NT2/D1 (cell line): ENCODE measurements at regions not wholly inside any gene's neighbourhood (a gene's known extent, or its start where the extent isn't known, plus 50 kb on each side); places are given as distances from the start of the nearest gene placed in this dataset.

Source experiments
- DNase-seq: peaks from one replicate; pipeline ENCODE4 v3.0.0-alpha.2; 2011; ENCODE audit warnings: low read depth, low spot score
- H3K27me3 ChIP-seq: 2 replicates; pipeline ENCODE4 v1.6.0; 2011; ENCODE audit warnings: mild to moderate bottlenecking; ENCODE audit not compliant: insufficient read length, insufficient read depth
- H3K36me3 ChIP-seq: 2 replicates; pipeline ENCODE4 v1.6.1; 2011; ENCODE audit warnings: mild to moderate bottlenecking, low read length, mixed read lengths; ENCODE audit not compliant: insufficient read depth, insufficient read length
- H3K4me1 ChIP-seq: 2 replicates; pipeline ENCODE4 v1.5.1; 2011; ENCODE audit not compliant: insufficient read depth, insufficient read length
- H3K4me3 ChIP-seq: 2 replicates; pipeline ENCODE4 v1.5.1; 2011; ENCODE audit warnings: low read depth; ENCODE audit not compliant: insufficient read length
- H3K9ac ChIP-seq: 2 replicates; pipeline ENCODE4 v1.6.0; 2011; ENCODE audit warnings: low read depth; ENCODE audit not compliant: insufficient read length
- H3K9me3 ChIP-seq: 2 replicates; pipeline ENCODE4 v1.5.1; 2011; ENCODE audit warnings: mild to moderate bottlenecking, low read length; ENCODE audit not compliant: insufficient read depth
- SUZ12 ChIP-seq: IDR thresholded peaks from 2 replicates; pipeline ENCODE4 v1.6.1; 2011; ENCODE audit not compliant: insufficient read length, insufficient read depth; ENCODE audit errors: extremely low read depth
- YY1 ChIP-seq: IDR thresholded peaks from 2 replicates; pipeline ENCODE4 v1.6.1; 2011; ENCODE audit not compliant: insufficient read length, insufficient read depth
- ZNF274 ChIP-seq: IDR thresholded peaks from 2 replicates; pipeline ENCODE4 v1.6.1; 2011; ENCODE audit warnings: mild to moderate bottlenecking, low read depth, low read length

DNA sequence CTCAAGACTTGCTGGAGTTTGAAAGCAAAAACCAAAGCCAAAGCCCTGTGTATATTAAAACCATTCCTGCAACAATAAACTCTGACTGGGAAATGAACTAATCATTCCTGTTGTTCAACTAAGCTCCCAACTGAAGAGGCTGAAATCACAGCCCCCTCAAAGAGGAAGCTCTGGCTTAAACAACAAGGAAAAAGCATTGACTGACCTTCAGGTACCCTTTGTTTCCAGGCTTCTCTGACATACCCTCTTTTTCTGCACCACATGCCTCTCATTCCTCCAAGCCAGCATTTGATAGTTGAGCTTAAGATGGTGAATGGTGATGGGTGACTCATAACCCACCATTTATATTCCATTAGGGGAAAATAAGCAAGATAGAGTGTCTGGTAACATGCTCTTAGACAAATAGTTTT, 470.9 kb upstream of the SOX9 start:
- no peak for DNase-seq

DNA sequence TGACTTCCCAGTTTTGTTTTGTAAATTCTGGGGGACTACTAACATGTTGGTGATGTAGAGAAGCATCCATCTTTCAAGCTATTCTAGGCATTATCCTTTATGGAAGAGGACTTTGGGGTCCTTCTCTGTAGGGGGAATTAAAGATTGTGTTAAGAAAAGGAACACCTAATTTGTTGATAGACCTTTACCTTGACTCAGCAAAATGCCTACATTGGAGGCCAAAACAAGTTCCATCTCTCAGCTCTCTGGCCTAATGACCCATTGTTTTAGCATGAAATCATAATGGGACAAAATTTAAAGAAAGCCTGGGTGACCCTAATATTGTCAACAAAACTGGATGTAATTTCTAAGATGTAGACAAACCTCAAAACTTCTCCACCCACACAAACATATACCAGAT, 465.3 kb upstream of the SOX9 start:
- peaks cover 17% of the 10 kb centered on the region for H3K9me3 ChIP-seq
- no peaks in the 10 kb centered on the region for H3K36me3 ChIP-seq
- H3K4me1 ChIP-seq, result no peaks in the 10 kb centered on the region
- TF ChIP-seq YY1 (no peak), SUZ12 (no peak), ZNF274 (no peak)
- H3K4me3 ChIP-seq, result no peak overlapping the region
- DNase-seq, result no peak
- H3K27me3 ChIP-seq, result no peaks in the 10 kb centered on the region
- H3K9ac ChIP-seq, result no peak overlapping the region

More for the DNA sequence above, 470.9 kb upstream of the SOX9 start:
- Histone ChIP-seq H3K4me1 (no peaks in the 10 kb centered on the region), H3K4me3 (no peak overlapping the region), H3K9ac (no peak overlapping the region), H3K27me3 (no peaks in the 10 kb centered on the region), H3K9me3 (no peaks in the 10 kb centered on the region), H3K36me3 (no peaks in the 10 kb centered on the region)
- TF ChIP-seq YY1, result no peak
- no peak for TF ChIP-seq ZNF274
- no peak for TF ChIP-seq SUZ12

DNA sequence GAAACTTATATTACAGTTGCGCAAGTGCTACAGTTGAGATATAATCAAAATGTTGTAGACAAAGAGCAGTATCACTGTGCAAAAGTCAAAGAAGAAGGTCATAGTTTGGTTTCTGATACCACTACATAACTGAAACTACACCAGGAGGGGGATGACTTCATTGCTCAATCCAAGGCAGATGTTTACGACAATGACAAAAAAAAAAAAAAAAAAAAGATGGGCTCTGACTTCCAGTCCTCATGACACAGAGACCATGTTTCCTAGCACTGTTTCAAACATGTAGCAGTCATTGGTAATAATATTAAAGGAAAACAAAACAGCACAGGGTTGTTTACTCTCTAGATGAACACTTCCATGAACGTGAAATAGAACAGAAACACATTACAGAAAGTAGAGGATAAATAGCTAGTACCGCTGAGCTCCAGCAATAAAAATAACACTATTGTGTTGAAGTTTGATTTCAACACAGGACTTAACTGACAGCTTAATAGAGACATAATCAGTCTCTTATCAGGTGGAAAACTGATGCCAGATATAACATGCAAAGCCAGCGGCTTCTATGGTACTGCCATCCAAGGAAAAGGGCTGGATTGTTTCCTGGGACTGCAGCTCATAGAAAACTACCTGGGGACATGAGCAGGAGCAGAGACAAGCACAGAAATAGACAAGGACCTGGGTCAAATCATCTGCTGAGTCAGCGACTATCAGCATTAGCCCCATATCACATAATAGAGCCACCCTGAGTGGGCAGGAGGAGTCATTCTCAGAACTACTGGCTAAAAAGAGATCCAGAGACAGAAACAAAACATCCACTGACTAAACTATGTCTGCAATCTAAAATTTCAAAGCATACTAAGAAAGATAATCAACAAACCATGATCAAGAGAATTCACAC, 463.6 kb upstream of the SOX9 start:
- Histone ChIP-seq H3K27me3 (no peaks in the 10 kb centered on the region), H3K4me3 (no peak overlapping the region), H3K9ac (no peak overlapping the region), H3K36me3 (no peaks in the 10 kb centered on the region), H3K4me1 (no peaks in the 10 kb centered on the region), H3K9me3 (peaks cover 17% of the 10 kb centered on the region)
- TF ChIP-seq SUZ12 (no peak), ZNF274 (no peak), YY1 (no peak)
- DNase-seq, result no peak

DNA sequence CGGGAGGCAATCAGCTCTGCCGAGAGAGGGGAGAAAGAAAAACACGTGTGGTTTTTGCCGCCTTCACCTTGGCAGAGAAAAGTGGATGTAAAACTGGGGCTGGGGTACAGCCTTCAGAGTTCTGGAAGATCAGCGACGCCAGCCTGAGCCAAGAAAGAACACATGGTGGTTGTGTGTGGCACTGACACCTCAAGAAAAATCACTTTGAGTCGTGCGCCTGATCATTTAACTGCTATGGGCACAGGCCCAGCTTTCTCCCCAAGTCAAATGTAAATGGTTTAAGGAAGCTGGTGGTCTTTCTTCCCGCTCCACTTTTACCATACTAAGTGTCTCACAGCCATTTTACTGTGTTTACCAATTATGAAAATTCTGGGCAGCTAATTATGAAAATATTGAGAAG, 461.8 kb upstream of the SOX9 start:
- Histone ChIP-seq H3K9me3 (peaks cover 17% of the 10 kb centered on the region), H3K4me3 (no peak overlapping the region), H3K27me3 (no peaks in the 10 kb centered on the region), H3K9ac (no peak overlapping the region), H3K4me1 (no peaks in the 10 kb centered on the region), H3K36me3 (no peaks in the 10 kb centered on the region)
- TF ChIP-seq ZNF274 (no peak), YY1 (no peak), SUZ12 (no peak)
- no peak for DNase-seq

DNA sequence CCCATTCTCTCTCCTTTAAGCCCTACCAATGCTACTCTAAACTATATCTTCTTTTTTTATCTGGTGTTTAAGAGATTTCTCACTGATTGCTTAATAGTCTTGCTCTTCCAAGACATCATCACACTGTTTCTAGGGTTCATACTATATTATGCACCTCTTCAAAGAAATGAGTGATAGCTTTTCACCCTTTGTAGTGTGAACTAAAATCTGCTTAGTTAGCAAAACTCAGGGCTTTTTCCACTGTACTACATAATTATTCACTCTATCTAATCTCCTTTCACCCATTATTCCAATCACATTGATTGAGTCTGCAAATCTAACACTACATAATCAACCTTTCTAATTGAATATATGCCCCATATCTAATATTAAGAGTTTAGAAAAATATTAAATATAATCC, 456.0 kb upstream of the SOX9 start:
- DNase-seq, result no peak
- Histone ChIP-seq H3K36me3 (no peaks in the 10 kb centered on the region), H3K4me1 (no peaks in the 10 kb centered on the region), H3K4me3 (no peak overlapping the region), H3K9ac (no peak overlapping the region), H3K27me3 (no peaks in the 10 kb centered on the region), H3K9me3 (no peaks in the 10 kb centered on the region)
- TF ChIP-seq ZNF274 (no peak), YY1 (no peak), SUZ12 (no peak)

DNA sequence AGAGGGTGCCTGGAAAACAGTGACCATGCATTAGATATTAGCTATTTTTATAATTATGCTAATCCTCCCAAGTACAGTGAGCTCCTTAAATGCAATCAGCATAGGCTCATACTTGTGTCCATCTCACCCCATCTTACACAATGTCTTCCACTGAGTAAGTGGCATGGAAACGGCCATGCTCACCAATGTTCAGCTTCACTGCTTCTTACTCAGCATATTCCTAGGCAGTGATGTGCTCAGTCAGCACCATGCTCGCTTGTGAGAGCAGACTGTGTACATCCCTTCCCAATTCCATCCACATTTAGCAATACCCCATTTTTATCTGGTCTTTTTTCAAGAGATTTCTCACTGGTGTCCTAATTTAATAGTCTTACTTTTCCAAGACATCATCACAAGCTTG, 454.8 kb upstream of the SOX9 start:
- TF ChIP-seq YY1 (no peak), SUZ12 (no peak), ZNF274 (no peak)
- Histone ChIP-seq H3K9me3 (no peaks in the 10 kb centered on the region), H3K27me3 (no peaks in the 10 kb centered on the region), H3K4me1 (no peaks in the 10 kb centered on the region), H3K9ac (no peak overlapping the region), H3K36me3 (no peaks in the 10 kb centered on the region), H3K4me3 (no peak overlapping the region)
- no peak for DNase-seq

DNA sequence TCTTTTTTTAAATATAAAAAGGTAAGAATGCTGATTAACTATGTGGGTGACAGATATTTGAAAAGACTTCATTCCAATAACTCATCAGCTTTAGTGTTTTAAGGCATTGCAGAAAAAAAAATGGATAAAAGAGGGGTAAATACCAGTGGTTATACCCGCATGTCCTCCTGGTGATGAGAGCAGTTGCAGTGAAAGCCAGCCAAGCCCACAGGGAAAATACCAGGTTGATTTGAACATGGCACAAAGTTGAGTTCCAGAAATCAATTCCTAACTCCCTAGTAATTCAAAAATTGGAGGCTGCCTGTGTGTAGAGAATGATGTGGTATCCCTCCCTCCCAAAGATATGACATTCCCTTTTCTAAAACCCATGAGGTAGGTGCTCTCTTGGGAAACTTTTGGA, 453.2 kb upstream of the SOX9 start:
- no peak overlapping the region for H3K9ac ChIP-seq
- H3K4me1 ChIP-seq, result no peaks in the 10 kb centered on the region
- no peak for DNase-seq
- no peaks in the 10 kb centered on the region for H3K9me3 ChIP-seq
- no peak overlapping the region for H3K4me3 ChIP-seq
- H3K27me3 ChIP-seq, result no peaks in the 10 kb centered on the region
- no peaks in the 10 kb centered on the region for H3K36me3 ChIP-seq
- TF ChIP-seq ZNF274, result no peak
- TF ChIP-seq SUZ12, result no peak
- TF ChIP-seq YY1, result no peak
